Activated CD4-positive, alpha-beta memory T cell treated with anti-CD3 and anti-CD28 coated beads, Interleukin-2, amount 10 ng/mL, durations not matched to agents 7 days and 5 days (primary cell): ENCODE measurements at regions not wholly inside any gene's neighbourhood (a gene's known extent, or its start where the extent isn't known, plus 50 kb on each side); places are given as distances from the start of the nearest gene placed in this dataset.

Experiments
- CTCF ChIA-PET: fragments of 350-600 bp; sonication (Branson Sonifier 250); formaldehyde crosslinking; loops from one replicate; lab custom pipeline; 2021; ENCODE audit warnings: antibody characterized with exemption, inconsistent platforms; lab: Charles Lee
- POLR2A ChIA-PET: fragments of 350-600 bp; sonication (Branson Sonifier 250); formaldehyde crosslinking; loops from one replicate; lab custom pipeline; 2021; ENCODE audit warnings: antibody characterized with exemption; lab: Charles Lee
- DNase-seq: peaks from one replicate; pipeline ENCODE4 v3.0.0-alpha.2; 2020
- H3K27ac Mint-ChIP-seq: one replicate; pipeline ENCODE4 v1.8.0; 2021; ENCODE audit warnings: mild to moderate bottlenecking, mixed read lengths
- H3K27me3 Mint-ChIP-seq: one replicate; pipeline ENCODE4 v1.8.0; 2021; ENCODE audit warnings: mixed read lengths
- H3K36me3 Mint-ChIP-seq: one replicate; pipeline ENCODE4 v1.8.0; 2021; ENCODE audit warnings: low read depth, mixed read lengths
- H3K4me1 Mint-ChIP-seq: one replicate; pipeline ENCODE4 v1.8.0; 2021; ENCODE audit warnings: mixed read lengths
- H3K4me3 Mint-ChIP-seq: one replicate; pipeline ENCODE4 v1.8.0; 2021; ENCODE audit warnings: mild to moderate bottlenecking, mixed read lengths
- H3K9me3 Mint-ChIP-seq: one replicate; pipeline ENCODE4 v1.8.0; 2021; ENCODE audit warnings: mixed read lengths

- DNase-seq, result no peak
- CTCF ChIA-PET, result no interaction called here
Measured at GRCh38 chr13:39100996-39101738, 62.9 kb downstream of the NHLRC3 start.

DNA sequence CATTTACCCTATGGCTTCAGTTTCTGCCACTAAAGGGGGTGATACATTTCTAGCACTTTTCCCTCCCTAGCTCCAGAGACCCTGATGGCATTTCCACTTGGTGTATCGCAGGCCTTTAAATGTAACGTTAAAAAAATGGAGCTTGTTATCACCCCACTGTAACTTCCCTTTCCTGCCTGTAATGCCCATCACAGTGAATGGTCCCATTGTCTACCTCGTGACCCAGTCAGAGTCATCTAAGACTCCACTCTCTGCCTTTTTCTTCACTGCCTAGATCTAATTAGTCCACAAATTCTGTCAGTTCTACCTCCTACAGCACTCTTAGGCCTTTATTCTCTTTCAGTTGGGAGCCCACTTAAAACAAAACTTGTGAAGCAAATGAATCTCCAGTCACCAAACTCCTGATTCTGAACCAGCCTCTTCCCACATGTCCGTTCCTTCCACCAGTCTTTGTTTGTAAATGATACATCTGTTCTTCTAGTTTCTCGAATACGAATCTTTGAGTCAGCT is 64.8 kb downstream of the NHLRC3 start:
- Mint-ChIP-seq H3K9me3 (no peaks in the 10 kb centered on the region), H3K4me3 (no peak overlapping the region), H3K27me3 (no peaks in the 10 kb centered on the region), H3K36me3 (no peaks in the 10 kb centered on the region), H3K4me1 (no peaks in the 10 kb centered on the region), H3K27ac (no peak overlapping the region)
- CTCF ChIA-PET, result no interaction called here
- no peak for DNase-seq
- POLR2A ChIA-PET, result no interaction called here

More at GRCh38 chr13:39100996-39101738, 62.9 kb downstream of the NHLRC3 start:
- Mint-ChIP-seq H3K4me3 (no peak overlapping the region), H3K27me3 (no peaks in the 10 kb centered on the region), H3K36me3 (no peaks in the 10 kb centered on the region), H3K27ac (no peak overlapping the region), H3K9me3 (no peaks in the 10 kb centered on the region), H3K4me1 (peaks cover under 1% of the 10 kb centered on the region)
- POLR2A ChIA-PET, result no interaction called here

- CTCF ChIA-PET, result no interaction called here
- peaks cover 3% of the 10 kb centered on the region for H3K27me3 Mint-ChIP-seq
Measured at GRCh38 chr13:39105110-39105509, 66.9 kb downstream of the NHLRC3 start.

DNA sequence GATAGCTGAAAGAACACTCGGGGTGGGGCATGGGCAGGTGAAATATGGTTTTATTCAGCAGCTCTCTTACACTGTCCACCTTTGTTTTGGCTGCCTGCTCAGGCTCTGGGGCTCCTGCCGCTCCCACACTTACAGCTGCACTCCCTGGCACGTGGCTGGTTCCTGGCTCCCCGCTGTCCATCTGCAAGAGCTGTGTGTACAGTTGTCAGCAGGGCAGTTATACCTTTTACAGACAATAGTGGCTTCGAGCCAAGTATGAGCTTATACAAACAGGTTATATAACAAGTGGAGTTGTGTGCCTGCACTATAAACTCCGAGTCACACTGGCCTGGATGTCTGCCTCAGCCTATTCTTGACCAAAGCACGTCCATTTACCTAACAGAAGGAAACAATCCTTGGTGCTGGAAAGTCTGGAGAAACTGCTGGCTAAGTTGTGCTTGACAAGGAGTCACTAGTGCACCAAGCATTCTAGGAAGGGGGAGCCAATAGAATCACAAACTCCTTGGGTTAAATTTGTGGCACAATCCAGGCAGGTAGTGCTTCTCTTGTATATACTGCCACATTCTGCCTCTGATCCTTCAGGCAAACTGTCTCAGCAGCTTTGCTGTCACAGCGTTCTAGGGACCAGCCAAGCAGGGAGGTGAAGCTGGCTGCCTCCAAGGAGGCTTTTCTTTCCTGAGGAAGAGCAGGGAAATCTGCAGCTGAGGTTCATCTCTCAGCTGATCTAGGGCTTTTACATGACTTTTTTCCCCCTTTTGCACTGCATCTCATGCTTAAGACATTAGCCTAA is 68.2 kb downstream of the NHLRC3 start:
- CTCF ChIA-PET, result no interaction called here
- Mint-ChIP-seq H3K9me3 (no peaks in the 10 kb centered on the region), H3K36me3 (no peaks in the 10 kb centered on the region), H3K4me3 (no peak overlapping the region), H3K4me1 (no peaks in the 10 kb centered on the region), H3K27me3 (peaks cover 7% of the 10 kb centered on the region), H3K27ac (no peak overlapping the region)
- POLR2A ChIA-PET, result no interaction called here
- DNase-seq, result no peak

More at GRCh38 chr13:39105110-39105509, 66.9 kb downstream of the NHLRC3 start:
- DNase-seq, result no peak
- POLR2A ChIA-PET, result no interaction called here
- Mint-ChIP-seq H3K9me3 (no peaks in the 10 kb centered on the region), H3K4me3 (no peak overlapping the region), H3K4me1 (no peaks in the 10 kb centered on the region), H3K27ac (no peak overlapping the region), H3K36me3 (no peaks in the 10 kb centered on the region)

DNA sequence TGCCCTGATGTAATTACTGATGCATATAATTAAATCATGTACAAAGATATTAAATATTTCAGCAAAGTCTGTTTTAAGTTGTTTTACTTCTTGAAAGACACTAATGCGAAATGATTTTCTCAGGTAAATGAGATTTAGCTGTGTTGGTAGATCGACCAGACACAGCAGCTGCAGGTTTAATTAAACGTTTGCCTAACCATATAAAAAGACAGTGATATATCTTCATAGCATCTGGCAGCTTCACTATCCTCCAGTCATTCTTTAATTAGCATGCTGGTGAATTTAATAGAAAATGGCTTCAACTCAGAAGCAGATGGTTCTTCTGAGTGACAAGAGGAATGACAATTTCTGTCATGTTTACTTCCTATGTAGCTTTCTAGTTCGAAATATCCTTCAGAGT is 69.3 kb downstream of the NHLRC3 start:
- DNase-seq, result no peak

GRCh38 chr13:39108783-39109182 is 70.5 kb downstream of the NHLRC3 start:
- H3K27me3 Mint-ChIP-seq, result peaks cover 9% of the 10 kb centered on the region
- no peak overlapping the region for H3K27ac Mint-ChIP-seq
- ChIA-PET CTCF (no interaction called here), POLR2A (no interaction called here)
- H3K36me3 Mint-ChIP-seq, result no peaks in the 10 kb centered on the region
- no peak overlapping the region for H3K4me3 Mint-ChIP-seq
- no peaks in the 10 kb centered on the region for H3K9me3 Mint-ChIP-seq
- DNase-seq, result no peak
- no peaks in the 10 kb centered on the region for H3K4me1 Mint-ChIP-seq

More for the DNA sequence above, 69.3 kb downstream of the NHLRC3 start:
- ChIA-PET POLR2A (no interaction called here), CTCF (no interaction called here)
- H3K27me3 Mint-ChIP-seq, result peaks cover 7% of the 10 kb centered on the region
- H3K36me3 Mint-ChIP-seq, result no peaks in the 10 kb centered on the region
- H3K9me3 Mint-ChIP-seq, result no peaks in the 10 kb centered on the region
- H3K4me1 Mint-ChIP-seq, result no peaks in the 10 kb centered on the region
- no peak overlapping the region for H3K27ac Mint-ChIP-seq
- no peak overlapping the region for H3K4me3 Mint-ChIP-seq

- H3K27ac Mint-ChIP-seq, result no peak overlapping the region
- no peak overlapping the region for H3K4me3 Mint-ChIP-seq
- no peaks in the 10 kb centered on the region for H3K4me1 Mint-ChIP-seq
- no peaks in the 10 kb centered on the region for H3K36me3 Mint-ChIP-seq
- peaks cover 9% of the 10 kb centered on the region for H3K27me3 Mint-ChIP-seq
- ChIA-PET CTCF (no interaction called here), POLR2A (no interaction called here)
- DNase-seq, result no peak
- no peaks in the 10 kb centered on the region for H3K9me3 Mint-ChIP-seq
Measured at GRCh38 chr13:39110518-39111097, 72.4 kb downstream of the NHLRC3 start.

- Mint-ChIP-seq H3K27me3 (peaks cover 10% of the 10 kb centered on the region), H3K4me3 (no peak overlapping the region), H3K36me3 (no peaks in the 10 kb centered on the region), H3K4me1 (no peaks in the 10 kb centered on the region), H3K9me3 (no peaks in the 10 kb centered on the region), H3K27ac (no peak overlapping the region)
- ChIA-PET POLR2A (no interaction called here), CTCF (no interaction called here)
- DNase-seq, result no peak
Measured at GRCh38 chr13:39111145-39111544, 72.9 kb downstream of the NHLRC3 start.

- H3K27me3 Mint-ChIP-seq, result peaks cover 14% of the 10 kb centered on the region
- no peak overlapping the region for H3K27ac Mint-ChIP-seq
- H3K4me1 Mint-ChIP-seq, result peaks cover 2% of the 10 kb centered on the region
- H3K9me3 Mint-ChIP-seq, result no peaks in the 10 kb centered on the region
- ChIA-PET CTCF (no interaction called here), POLR2A (no interaction called here)
- no peak for DNase-seq
- H3K36me3 Mint-ChIP-seq, result no peaks in the 10 kb centered on the region
- H3K4me3 Mint-ChIP-seq, result no peak overlapping the region
Measured at GRCh38 chr13:39119422-39119821, 81.2 kb downstream of the NHLRC3 start.

DNA sequence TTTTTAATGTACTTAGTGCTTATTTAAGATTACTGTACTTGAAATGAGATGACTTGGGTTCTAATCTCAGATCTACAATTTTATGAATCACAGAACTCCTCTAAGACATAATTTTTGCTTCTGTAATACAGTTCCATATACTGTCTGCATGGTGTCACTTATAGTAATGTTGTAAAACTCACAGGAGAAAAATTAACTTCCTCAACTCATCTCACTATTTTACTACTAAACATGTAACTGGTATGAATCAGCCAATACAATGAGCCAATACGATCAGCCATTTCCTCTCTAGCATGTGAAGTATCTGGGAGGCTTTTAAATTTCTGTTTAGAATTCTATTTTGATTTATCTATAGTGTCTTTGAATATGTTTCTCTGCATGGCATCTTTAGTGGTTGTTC is 85.3 kb downstream of the NHLRC3 start:
- peaks cover 5% of the 10 kb centered on the region for H3K27me3 Mint-ChIP-seq
- peaks cover 2% of the 10 kb centered on the region for H3K4me1 Mint-ChIP-seq
- CTCF ChIA-PET, result no interaction called here
- POLR2A ChIA-PET, result no interaction called here
- no peaks in the 10 kb centered on the region for H3K9me3 Mint-ChIP-seq
- H3K4me3 Mint-ChIP-seq, result no peak overlapping the region
- no peaks in the 10 kb centered on the region for H3K36me3 Mint-ChIP-seq
- no peak overlapping the region for H3K27ac Mint-ChIP-seq
- DNase-seq, result no peak

DNA sequence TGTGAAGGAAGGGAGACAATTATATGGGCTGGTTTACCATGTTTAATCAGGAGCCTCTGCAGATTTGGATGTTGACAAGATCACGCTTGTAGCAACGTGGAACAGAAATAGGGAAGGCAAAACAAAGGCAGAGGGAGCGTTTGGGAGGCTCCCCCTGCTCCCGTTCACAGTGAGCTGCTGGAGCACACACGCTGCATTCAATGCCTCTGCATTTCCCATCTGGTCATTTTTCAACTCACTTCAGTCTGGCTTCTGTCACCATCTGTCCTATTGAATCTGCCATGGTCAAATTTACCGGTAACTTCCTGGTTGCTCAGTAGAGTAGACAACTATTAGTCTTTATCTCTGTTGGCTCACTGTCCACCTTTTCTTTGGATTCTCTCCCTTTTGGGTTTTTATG is 91.0 kb downstream of the NHLRC3 start:
- peaks cover 1% of the 10 kb centered on the region for H3K27me3 Mint-ChIP-seq
- H3K36me3 Mint-ChIP-seq, result no peaks in the 10 kb centered on the region
- no peak overlapping the region for H3K4me3 Mint-ChIP-seq
- ChIA-PET POLR2A (no interaction called here), CTCF (no interaction called here)
- DNase-seq, result no peak
- no peak overlapping the region for H3K27ac Mint-ChIP-seq
- H3K9me3 Mint-ChIP-seq, result no peaks in the 10 kb centered on the region
- no peaks in the 10 kb centered on the region for H3K4me1 Mint-ChIP-seq

GRCh38 chr13:39130301-39130700 is 92.0 kb downstream of the NHLRC3 start:
- H3K27me3 Mint-ChIP-seq, result peaks cover 1% of the 10 kb centered on the region
- POLR2A ChIA-PET, result no interaction called here
- DNase-seq, result no peak
- H3K27ac Mint-ChIP-seq, result no peak overlapping the region
- no peak overlapping the region for H3K4me3 Mint-ChIP-seq
- CTCF ChIA-PET, result no interaction called here
- no peaks in the 10 kb centered on the region for H3K4me1 Mint-ChIP-seq
- H3K36me3 Mint-ChIP-seq, result no peaks in the 10 kb centered on the region
- no peaks in the 10 kb centered on the region for H3K9me3 Mint-ChIP-seq
